MCF 10A (cell line): ENCODE measurements at regions not wholly inside any gene's neighbourhood (a gene's known extent, or its start where the extent isn't known, plus 50 kb on each side); places are given as distances from the start of the nearest gene placed in this dataset.

Source experiments
- BruUV-seq: library from RNA; stranded (reverse); fragments of 400-500 nt; replicated peaks from 2 replicates; lab custom pipeline; 2021; lab: Mats Ljungman, UMichigan
- CTCF ChIA-PET: fragments of 300-600 bp; sonication (Branson Sonifier 250); formaldehyde crosslinking; extraction: SDS; loops from one replicate; lab custom pipeline; 2021; ENCODE audit warnings: antibody characterized with exemption, inconsistent platforms; lab: Yijun Ruan, JAX
- POLR2A ChIA-PET: fragments of 300-600, 350-650 bp; sonication (Branson Sonifier 250); formaldehyde crosslinking; extraction: SDS; loops from one replicate; lab custom pipeline; 2020; ENCODE audit warnings: antibody characterized with exemption, inconsistent platforms; lab: Yijun Ruan, JAX
- DNase-seq: peaks from one replicate; pipeline ENCODE4 v3.0.0-alpha.2; 2018; ENCODE audit not compliant: unreplicated experiment
- H3K27ac Mint-ChIP-seq: one replicate; pipeline ENCODE4 v1.8.0; 2022; ENCODE audit warnings: mild to moderate bottlenecking, low read depth, mixed read lengths; ENCODE audit not compliant: unreplicated experiment
- H3K27me3 Mint-ChIP-seq: one replicate; pipeline ENCODE4 v1.8.0; 2022; ENCODE audit warnings: mixed read lengths; ENCODE audit not compliant: insufficient read depth, unreplicated experiment
- H3K36me3 Mint-ChIP-seq: one replicate; pipeline ENCODE4 v1.8.0; 2022; ENCODE audit warnings: mild to moderate bottlenecking, moderate library complexity, mixed read lengths; ENCODE audit not compliant: insufficient read depth, unreplicated experiment
- H3K4me1 Mint-ChIP-seq: one replicate; pipeline ENCODE4 v1.8.0; 2022; ENCODE audit warnings: mixed read lengths; ENCODE audit not compliant: insufficient read depth, unreplicated experiment
- H3K4me3 Mint-ChIP-seq: one replicate; pipeline ENCODE4 v1.8.0; 2022; ENCODE audit warnings: mild to moderate bottlenecking, moderate library complexity, mixed read lengths; ENCODE audit not compliant: unreplicated experiment
- H3K9me3 Mint-ChIP-seq: one replicate; pipeline ENCODE4 v1.8.0; 2022; ENCODE audit warnings: mixed read lengths; ENCODE audit not compliant: unreplicated experiment
- intact Hi-C: fragments of 100-400 bp; cut with micrococcal nuclease; formaldehyde crosslinking; loops from 2 replicates; pipeline ENCODE4 v1.14.1; 2022
- TF ChIP-seq, protein P1 (sequence below): fragments of 200-600 bp; IDR thresholded peaks from one replicate; pipeline ENCODE4 v1.8.0; 2022; ENCODE audit warnings: antibody characterized with exemption, mild to moderate bottlenecking; ENCODE audit not compliant: unreplicated experiment

DNA sequence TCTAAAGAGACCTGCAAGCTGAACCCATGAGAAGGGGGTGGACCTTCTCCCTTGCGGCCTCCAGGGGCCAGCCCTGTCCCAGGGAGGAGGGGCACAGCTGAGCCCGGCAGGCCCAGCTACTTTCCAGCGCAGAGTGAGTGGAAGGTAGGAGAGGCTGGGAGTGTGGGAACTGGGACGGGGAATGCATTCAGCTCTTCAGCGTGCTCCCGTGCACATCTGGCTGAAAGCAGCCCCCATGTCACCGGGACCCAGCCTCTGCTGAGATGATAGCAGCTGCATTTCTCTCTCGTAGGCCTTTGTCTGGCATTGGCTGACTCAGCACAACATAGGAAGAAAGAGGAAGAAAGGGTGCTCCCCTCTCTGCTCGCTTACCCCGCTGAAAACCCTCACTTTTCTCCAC, 951.5 kb downstream of the TBC1D22A start:
- H3K4me3 Mint-ChIP-seq: no peak overlapping the region
- intact Hi-C loops: no loop called here
- POLR2A ChIA-PET: no interaction called here
- H3K27me3 Mint-ChIP-seq: peaks cover 35% of the 10 kb centered on the region
- H3K4me1 Mint-ChIP-seq: no peaks in the 10 kb centered on the region
- no peak overlapping the region for H3K27ac Mint-ChIP-seq
- CTCF ChIA-PET: interaction anchor here (0.5 kb wide), 1 partner anchor 35 kb away, joined by 3 read pairs; no protein-coding TSS in a partner anchor
- no TSS peak for BruUV-seq
- no peaks in the 10 kb centered on the region for H3K9me3 Mint-ChIP-seq
- peaks cover 6% of the 10 kb centered on the region for H3K36me3 Mint-ChIP-seq
- no peak for DNase-seq
- TF ChIP-seq, protein P1, sequence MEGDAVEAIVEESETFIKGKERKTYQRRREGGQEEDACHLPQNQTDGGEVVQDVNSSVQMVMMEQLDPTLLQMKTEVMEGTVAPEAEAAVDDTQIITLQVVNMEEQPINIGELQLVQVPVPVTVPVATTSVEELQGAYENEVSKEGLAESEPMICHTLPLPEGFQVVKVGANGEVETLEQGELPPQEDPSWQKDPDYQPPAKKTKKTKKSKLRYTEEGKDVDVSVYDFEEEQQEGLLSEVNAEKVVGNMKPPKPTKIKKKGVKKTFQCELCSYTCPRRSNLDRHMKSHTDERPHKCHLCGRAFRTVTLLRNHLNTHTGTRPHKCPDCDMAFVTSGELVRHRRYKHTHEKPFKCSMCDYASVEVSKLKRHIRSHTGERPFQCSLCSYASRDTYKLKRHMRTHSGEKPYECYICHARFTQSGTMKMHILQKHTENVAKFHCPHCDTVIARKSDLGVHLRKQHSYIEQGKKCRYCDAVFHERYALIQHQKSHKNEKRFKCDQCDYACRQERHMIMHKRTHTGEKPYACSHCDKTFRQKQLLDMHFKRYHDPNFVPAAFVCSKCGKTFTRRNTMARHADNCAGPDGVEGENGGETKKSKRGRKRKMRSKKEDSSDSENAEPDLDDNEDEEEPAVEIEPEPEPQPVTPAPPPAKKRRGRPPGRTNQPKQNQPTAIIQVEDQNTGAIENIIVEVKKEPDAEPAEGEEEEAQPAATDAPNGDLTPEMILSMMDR: no peak

DNA sequence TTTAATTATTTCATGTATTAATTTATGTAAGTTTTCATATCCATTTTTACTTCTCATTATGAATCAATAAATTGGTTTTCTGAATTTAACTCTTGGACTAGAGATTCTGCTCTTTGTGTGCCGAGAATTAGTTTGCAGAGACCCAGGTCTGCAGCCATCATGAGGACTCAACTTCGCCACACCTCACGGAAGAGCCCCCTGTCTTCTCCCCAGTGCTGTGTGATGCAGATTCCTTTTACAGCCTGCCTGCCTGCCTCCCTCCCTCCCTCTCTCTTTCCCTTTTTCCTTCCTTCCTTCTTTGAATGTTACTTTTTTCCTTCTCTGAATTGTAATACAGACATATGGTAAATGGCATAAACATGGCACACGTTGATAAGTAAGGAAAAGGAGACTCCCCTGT, 947.7 kb downstream of the TBC1D22A start:
- TF ChIP-seq, protein P1: no peak
- H3K27me3 Mint-ChIP-seq: peaks cover 50% of the 10 kb centered on the region
- peaks cover 6% of the 10 kb centered on the region for H3K36me3 Mint-ChIP-seq
- ChIA-PET POLR2A (interaction anchor here (0.6 kb wide), 1 partner anchor 36 kb away, joined by 4 read pairs; no protein-coding TSS in a partner anchor), CTCF (no interaction called here)
- H3K4me3 Mint-ChIP-seq: no peak overlapping the region
- intact Hi-C loops: no loop called here
- no peaks in the 10 kb centered on the region for H3K9me3 Mint-ChIP-seq
- H3K27ac Mint-ChIP-seq: no peak overlapping the region
- no peak for DNase-seq
- H3K4me1 Mint-ChIP-seq: no peaks in the 10 kb centered on the region
- BruUV-seq: no TSS peak

DNA sequence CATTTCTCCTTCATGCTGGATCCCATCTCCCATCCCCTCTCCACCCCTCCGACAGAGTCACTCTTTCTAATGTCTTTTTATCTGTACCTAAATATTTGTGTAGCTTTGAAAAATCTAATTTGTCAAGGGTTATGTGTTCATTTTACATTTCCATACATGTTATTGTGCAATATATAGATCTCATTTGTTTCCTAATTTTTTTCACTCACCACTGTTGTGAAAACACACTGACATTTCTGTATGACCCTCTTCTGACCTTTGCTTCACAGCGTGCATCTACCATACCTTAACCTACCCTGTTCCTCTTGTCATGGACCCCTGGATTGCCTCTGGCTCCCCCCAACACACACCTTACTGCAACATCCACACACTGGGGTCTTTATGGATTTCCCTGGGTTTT, 942.9 kb downstream of the TBC1D22A start:
- Mint-ChIP-seq H3K27ac (no peak overlapping the region), H3K36me3 (no peaks in the 10 kb centered on the region), H3K4me3 (no peak overlapping the region), H3K4me1 (no peaks in the 10 kb centered on the region), H3K9me3 (no peaks in the 10 kb centered on the region), H3K27me3 (peaks cover 37% of the 10 kb centered on the region)
- TF ChIP-seq, protein P1: no peak
- POLR2A ChIA-PET: no interaction called here
- CTCF ChIA-PET: interaction anchor here (0.6 kb wide), 1 partner anchor 1229 kb away, joined by 3 read pairs; no protein-coding TSS in a partner anchor
- intact Hi-C loops: no loop called here
- no peak for DNase-seq
- BruUV-seq: no TSS peak

DNA sequence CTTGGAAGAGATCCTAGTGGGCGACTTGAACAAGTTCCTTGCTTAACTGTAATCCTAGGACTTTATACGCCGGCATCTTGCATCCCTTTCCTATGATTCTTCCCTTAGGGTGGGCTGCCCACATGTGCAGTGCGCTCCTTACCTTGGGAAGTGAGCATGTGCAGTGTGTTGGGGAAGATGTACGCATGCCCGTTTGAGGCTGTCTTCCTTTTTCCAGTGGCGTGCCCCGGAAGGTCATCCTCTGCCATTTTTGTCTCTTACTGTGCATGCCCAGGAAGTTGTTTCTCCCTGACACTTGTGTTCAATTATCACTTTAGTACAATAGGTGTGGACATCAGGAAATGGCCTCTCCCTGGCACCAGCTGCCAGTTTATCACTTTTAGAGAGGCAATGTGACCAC, 936.5 kb downstream of the TBC1D22A start:
- TF ChIP-seq, protein P1: no peak
- ChIA-PET POLR2A (no interaction called here), CTCF (no interaction called here)
- H3K27me3 Mint-ChIP-seq: peaks cover 17% of the 10 kb centered on the region
- H3K4me3 Mint-ChIP-seq: no peak overlapping the region
- intact Hi-C loops: no loop called here
- DNase-seq: no peak
- no peaks in the 10 kb centered on the region for H3K36me3 Mint-ChIP-seq
- H3K9me3 Mint-ChIP-seq: no peaks in the 10 kb centered on the region
- H3K4me1 Mint-ChIP-seq: no peaks in the 10 kb centered on the region
- no peak overlapping the region for H3K27ac Mint-ChIP-seq
- BruUV-seq: no TSS peak
